GM13976 (cell line): ENCODE measurements at regions not wholly inside any gene's neighbourhood (a gene's known extent, or its start where the extent isn't known, plus 50 kb on each side); places are given as distances from the start of the nearest gene placed in this dataset.
"Not testable (repeated sequence)": the region's sequence is repeated elsewhere in the genome, so short reads cannot be mapped to it uniquely, and the experiment has no call there.

ENCODE experiments used
- DNase-seq: peaks from one replicate; pipeline ENCODE4 v3.0.0; 2012; ENCODE audit warnings: low spot score
- in situ Hi-C: fragments of 300-500 bp; cut with MboI; formaldehyde crosslinking; loops from one replicate; pipeline ENCODE4 v1.12.0; 2022; ENCODE audit warnings: low sequenced_read_pairs, mixed read lengths, inconsistent platforms; ENCODE audit not compliant: unreplicated experiment
- TF ChIP-seq, protein P1 (sequence below): IDR thresholded peaks from 2 replicates; pipeline ENCODE4 v1.5.1; 2012; ENCODE audit warnings: borderline replicate concordance, mild to moderate bottlenecking; ENCODE audit not compliant: insufficient read depth; ENCODE audit errors: extremely low read depth, missing control alignments, control extremely low read depth

GRCh38 chr11:91047882-91048281 is 825.0 kb upstream of the CHORDC1 start:
- no peak for DNase-seq
- TF ChIP-seq, protein P1, sequence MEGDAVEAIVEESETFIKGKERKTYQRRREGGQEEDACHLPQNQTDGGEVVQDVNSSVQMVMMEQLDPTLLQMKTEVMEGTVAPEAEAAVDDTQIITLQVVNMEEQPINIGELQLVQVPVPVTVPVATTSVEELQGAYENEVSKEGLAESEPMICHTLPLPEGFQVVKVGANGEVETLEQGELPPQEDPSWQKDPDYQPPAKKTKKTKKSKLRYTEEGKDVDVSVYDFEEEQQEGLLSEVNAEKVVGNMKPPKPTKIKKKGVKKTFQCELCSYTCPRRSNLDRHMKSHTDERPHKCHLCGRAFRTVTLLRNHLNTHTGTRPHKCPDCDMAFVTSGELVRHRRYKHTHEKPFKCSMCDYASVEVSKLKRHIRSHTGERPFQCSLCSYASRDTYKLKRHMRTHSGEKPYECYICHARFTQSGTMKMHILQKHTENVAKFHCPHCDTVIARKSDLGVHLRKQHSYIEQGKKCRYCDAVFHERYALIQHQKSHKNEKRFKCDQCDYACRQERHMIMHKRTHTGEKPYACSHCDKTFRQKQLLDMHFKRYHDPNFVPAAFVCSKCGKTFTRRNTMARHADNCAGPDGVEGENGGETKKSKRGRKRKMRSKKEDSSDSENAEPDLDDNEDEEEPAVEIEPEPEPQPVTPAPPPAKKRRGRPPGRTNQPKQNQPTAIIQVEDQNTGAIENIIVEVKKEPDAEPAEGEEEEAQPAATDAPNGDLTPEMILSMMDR, result no peak
- in situ Hi-C loops, result no loop called here

GRCh38 chr11:91046261-91046660 is 823.4 kb upstream of the CHORDC1 start:
- no peak for DNase-seq
- TF ChIP-seq, protein P1, result no peak
- in situ Hi-C loops, result no loop called here

DNA sequence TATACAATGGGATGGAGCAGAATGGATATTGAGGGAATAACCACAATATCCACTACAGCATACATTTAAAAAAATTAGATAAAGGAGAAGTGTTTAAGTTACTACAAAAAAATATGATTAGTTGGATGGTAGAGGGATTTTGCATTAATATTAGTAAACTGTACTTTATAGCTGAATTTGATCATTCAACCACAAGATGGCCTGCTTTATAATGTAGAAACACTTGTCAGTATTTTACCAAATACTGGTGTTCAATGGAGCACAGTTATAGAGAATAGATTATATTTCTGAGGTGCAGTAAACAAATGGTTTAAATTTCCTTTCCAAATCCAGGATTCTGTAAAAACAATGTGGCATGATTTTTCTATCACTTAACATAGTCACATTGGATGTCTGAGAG is 818.8 kb upstream of the CHORDC1 start:
- in situ Hi-C loops, result no loop called here
- no peak for DNase-seq

DNA sequence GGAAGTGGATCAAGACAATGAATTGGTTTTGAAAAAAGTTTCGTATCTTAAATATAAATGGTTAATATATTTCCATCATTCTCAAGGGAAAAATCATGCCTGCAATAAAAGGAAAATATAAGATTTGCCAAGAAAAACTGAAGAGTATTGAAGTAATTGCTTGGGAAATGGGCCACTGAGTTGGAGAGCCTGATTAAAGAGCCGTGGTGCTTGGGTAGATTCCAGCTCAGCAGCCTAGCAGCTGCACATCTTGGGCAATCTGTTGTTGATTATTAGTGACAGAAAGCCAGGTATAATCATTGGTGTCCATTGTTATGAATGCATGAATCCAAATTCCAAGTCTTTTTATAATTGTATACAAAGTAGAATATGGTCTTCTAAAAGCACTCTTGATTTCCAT is 800.9 kb upstream of the CHORDC1 start:
- no peak for DNase-seq
- in situ Hi-C loops, result no loop called here
- TF ChIP-seq, protein P1, result no peak

More for the DNA sequence above, 818.8 kb upstream of the CHORDC1 start:
- TF ChIP-seq, protein P1, result no peak

- TF ChIP-seq, protein P1, result no peak
- no peak for DNase-seq
- in situ Hi-C loops, result no loop called here
Measured at GRCh38 chr11:91011503-91011902, 788.7 kb upstream of the CHORDC1 start.

DNA sequence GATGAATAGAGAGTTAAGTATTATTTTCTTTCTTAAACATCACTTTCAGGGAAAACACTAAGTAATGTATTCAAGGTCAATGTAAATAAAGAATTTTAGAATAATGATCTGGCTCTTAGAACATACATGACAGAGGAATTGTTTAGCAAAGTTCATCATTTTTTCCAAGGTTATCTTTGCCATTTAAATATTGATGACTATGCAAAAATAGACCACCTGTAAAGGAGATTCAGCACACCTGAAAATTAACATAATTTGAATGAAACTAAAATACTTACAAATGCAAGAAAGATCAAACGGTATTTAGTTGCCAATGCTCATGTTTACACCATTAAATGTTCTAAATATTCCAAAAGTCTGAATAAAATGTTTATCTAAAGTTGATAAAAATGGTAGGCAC is 782.6 kb upstream of the CHORDC1 start:
- TF ChIP-seq, protein P1, result no peak
- in situ Hi-C loops, result no loop called here
- DNase-seq, result no peak

DNA sequence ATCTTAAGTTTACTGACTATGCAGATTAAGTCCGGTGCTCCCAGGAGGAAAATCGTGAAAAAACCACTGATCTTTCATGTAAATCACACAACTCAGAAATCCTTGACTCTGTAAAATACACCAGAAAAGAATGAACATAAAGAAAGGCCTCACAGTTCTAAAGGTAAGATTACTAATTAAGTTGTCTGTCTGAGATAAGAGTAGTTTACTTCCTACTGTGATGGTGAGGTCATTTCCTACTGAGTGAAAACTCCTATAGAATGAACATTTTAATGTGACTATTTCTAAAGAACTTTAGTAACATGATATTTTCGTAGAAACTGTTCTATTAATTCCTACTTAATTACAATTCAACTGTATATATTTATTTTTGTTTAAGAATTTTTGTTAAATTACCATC is 774.4 kb upstream of the CHORDC1 start:
- DNase-seq, result no peak
- in situ Hi-C loops, result no loop called here
- TF ChIP-seq, protein P1, result no peak

DNA sequence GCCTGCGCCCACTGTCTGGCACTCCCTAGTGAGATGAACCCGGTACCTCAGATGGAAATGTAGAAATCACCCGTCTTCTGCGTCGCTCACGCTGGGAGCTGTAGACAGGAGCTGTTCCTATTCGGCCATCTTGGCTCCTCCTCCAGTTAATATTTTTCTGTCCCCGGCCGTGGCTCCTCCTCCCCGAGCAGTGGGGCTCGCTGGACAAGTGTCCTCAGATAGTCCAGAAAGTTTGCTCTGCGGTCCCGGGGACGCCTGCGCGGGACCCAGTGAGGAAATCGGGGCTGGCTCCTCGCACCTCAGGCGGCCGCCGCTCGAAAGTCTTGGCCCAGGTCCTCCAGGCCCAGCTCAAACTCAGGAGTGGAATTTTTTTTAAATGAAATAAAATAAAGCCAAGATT is 749.3 kb upstream of the CHORDC1 start:
- in situ Hi-C loops, DNase-seq: not testable (repeated sequence)
